Cardiac fibroblast (primary cell): ENCODE measurements at regions not wholly inside any gene's neighbourhood (a gene's known extent, or its start where the extent isn't known, plus 50 kb on each side); places are given as distances from the start of the nearest gene placed in this dataset.

Source experiments
- DNase-seq, 2 donors: peaks; one replicate each; pipeline versions ENCODE4 v3.0.0 to v3.0.0-alpha.2; 2010; ENCODE audit warnings: low read depth in 2 of 2
- H3K4me3 ChIP-seq, 2 donors: replicated peaks in 1 of 2; 1 replicate in 1 of 2; 2 replicates in 1 of 2; pipeline ENCODE4 v1.5.1; 2011; ENCODE audit warnings: low read depth in 2 of 2, low read length in 2 of 2, mild to moderate bottlenecking in 2 of 2, moderate library complexity in 1 of 2
- TF ChIP-seq, protein P1 (sequence below): IDR thresholded peaks from one replicate; pipeline ENCODE4 v1.5.1; 2011; ENCODE audit warnings: low read depth, mild to moderate bottlenecking, low read length, inconsistent platforms

DNA sequence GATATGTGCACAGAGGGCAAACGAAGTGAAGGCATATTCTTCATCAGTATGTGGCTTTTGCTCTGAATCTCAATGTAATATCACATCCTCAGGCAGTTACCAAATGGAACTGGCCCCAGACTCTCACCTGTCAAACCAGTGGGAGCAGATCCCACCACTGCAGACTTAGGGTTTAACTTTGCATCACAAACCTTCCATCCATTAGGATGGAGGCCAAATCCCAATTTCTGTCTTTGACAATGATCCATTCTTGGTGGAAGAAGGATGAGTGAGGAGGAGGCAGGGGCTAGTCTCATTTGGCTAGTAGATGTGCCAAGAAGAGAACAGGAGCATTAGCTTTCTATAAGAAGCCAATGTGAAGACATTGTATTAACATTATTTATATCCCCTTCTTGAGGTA lies 413.5 kb upstream of the SPRY2 start:
- no peak for DNase-seq
- H3K4me3 ChIP-seq: no peak overlapping the region
- TF ChIP-seq, protein P1, sequence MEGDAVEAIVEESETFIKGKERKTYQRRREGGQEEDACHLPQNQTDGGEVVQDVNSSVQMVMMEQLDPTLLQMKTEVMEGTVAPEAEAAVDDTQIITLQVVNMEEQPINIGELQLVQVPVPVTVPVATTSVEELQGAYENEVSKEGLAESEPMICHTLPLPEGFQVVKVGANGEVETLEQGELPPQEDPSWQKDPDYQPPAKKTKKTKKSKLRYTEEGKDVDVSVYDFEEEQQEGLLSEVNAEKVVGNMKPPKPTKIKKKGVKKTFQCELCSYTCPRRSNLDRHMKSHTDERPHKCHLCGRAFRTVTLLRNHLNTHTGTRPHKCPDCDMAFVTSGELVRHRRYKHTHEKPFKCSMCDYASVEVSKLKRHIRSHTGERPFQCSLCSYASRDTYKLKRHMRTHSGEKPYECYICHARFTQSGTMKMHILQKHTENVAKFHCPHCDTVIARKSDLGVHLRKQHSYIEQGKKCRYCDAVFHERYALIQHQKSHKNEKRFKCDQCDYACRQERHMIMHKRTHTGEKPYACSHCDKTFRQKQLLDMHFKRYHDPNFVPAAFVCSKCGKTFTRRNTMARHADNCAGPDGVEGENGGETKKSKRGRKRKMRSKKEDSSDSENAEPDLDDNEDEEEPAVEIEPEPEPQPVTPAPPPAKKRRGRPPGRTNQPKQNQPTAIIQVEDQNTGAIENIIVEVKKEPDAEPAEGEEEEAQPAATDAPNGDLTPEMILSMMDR: no peak

DNA sequence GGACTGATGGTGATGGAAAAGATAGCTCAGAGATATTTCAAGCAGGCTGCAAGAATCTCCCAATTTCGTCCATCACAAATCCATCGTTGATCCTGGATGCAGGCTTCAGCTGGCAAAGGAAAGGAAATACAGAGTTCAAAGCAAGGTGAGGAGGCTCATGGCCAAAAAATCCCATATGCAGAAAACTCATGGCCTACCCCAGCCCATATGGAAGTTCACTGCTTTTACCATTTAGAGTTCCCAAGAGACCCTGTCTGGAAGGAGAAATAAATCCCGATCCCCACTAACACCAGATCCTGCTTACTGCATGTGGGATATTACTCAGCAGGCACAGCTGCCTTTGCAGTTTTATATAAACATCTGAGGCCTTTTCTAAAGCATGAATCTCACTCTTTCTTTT lies 412.9 kb upstream of the SPRY2 start:
- DNase-seq: no peak
- H3K4me3 ChIP-seq: no peak overlapping the region
- TF ChIP-seq, protein P1: no peak

DNA sequence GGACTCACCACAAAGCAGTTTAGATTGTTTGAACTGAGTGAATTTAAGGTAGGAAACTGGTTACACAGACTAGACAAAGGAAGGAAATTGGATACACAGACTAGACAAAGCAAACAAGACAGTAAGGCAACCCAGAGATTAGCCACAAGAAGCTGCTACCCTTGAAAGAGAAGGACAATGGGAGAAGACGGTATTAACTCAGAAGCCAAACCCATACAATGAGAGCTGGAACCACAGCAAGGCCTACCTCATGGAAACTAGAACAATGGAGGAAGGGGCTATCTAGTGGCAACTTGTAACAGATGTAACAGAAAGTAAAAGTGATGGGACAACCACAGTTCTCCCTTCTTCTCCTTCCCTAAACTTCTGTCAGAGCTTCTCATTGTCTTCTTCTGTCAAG lies 410.9 kb upstream of the SPRY2 start:
- H3K4me3 ChIP-seq: no peak overlapping the region
- TF ChIP-seq, protein P1: no peak
- DNase-seq: no peak

DNA sequence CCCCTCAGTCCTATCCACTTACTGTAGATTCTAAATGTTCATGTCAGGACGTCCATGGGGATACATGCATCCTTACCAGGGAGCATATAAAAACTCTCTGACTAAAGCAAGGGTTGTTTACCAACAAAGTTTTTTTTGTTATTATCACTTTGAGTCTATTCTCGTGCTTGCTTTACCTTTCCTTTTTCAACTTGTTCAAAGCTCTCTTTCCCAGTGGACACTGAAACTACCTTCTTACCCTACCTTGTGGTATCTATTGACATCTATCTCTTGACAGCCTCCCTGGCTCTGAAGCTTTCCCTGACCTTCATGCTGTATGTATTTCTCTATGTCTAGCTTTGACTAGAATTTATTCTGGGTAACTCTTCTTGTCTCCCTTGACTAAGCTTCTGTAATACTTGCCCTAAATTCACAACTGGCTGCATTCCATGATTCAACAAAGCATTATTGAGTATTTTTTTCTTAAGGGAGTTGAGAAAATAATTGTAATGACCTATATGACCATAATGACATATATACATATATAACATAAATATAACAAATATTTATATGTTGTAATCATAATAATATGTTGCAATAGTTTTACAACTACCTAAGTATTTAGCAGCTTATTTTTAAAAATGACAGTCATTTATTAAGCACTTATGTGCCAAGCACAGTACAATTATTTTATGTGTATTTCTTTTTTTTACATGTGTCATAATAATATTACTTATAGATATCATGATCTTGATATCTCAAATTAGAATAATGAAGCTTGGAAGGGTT lies 403.4 kb upstream of the SPRY2 start:
- DNase-seq: no peak
- H3K4me3 ChIP-seq: no peak overlapping the region
- TF ChIP-seq, protein P1: no peak

DNA sequence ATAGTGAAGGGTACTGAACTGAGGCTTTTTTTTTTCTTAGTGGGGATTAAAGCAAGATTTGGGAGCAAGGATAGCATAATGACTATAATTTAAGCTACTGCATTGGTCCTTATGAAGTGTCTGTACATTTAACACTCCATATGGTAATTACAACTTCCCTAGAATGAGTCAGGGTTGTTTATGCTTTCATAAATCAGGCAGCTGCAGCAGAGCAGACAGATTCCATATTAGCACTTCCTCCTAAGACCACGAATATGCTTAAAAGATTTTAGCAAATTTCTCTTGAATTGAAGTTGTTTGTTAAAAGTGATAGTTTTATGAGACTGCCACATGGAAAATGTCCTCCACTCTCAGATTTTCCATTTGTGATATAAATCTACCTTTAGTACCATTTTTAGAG lies 401.1 kb upstream of the SPRY2 start:
- TF ChIP-seq, protein P1: no peak
- DNase-seq: no peak
- no peak overlapping the region for H3K4me3 ChIP-seq

DNA sequence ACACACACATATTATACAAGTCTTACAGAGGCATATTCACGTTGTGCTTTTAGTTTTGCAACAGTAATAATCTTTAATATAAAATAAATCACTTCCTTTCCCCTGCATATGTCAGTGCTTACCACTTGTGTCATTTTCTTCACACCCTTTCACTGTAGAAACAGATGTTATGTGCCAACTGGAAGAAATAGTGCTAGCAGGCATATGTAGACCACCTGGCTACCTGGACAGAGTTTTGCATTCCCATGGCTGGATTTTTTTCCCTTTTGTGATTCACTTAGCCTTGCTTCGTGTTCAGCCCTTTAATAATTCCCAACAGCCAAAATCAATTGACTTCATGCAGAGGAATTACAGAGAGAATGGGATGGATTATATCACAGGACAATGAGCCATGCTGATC lies 399.1 kb upstream of the SPRY2 start:
- DNase-seq: no peak
- TF ChIP-seq, protein P1: no peak
- H3K4me3 ChIP-seq: no peak overlapping the region

DNA sequence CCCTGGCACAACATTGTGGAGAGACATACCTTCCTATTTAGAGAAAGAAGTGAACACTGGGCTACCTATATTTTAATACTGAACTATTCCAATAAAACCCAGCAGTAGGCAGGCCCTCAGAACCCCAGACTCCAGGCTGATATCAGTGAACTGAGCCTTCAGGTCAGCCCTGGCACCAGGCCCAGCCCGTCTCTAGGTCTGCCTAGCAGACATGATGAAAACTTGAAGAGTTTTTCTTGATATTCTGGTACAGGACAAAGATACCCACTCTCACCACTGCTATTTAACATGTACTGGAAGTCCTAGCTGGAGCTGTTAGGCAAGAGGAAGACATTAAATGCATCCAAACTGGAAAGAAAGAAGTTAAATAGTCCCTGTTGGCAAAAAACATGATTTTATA lies 396.6 kb upstream of the SPRY2 start:
- TF ChIP-seq, protein P1: no peak
- DNase-seq: no peak

More for the DNA sequence above, 396.6 kb upstream of the SPRY2 start:
- no peak overlapping the region for H3K4me3 ChIP-seq
